AG10803 (cell line): ENCODE measurements at regions not wholly inside any gene's neighbourhood (a gene's known extent, or its start where the extent isn't known, plus 50 kb on each side); places are given as distances from the start of the nearest gene placed in this dataset.

Experiments used
- DNase-seq: peaks from one replicate; pipeline ENCODE4 v3.0.0; 2010; ENCODE audit warnings: low read depth
- H3K4me3 ChIP-seq: 2 replicates; pipeline ENCODE4 v1.5.1; 2011; ENCODE audit warnings: mild to moderate bottlenecking, low read length, control low read depth
- TF ChIP-seq, protein P1 (sequence below): conservative IDR thresholded peaks from 2 replicates; pipeline ENCODE4 v1.5.1; 2011; ENCODE audit warnings: mild to moderate bottlenecking, low read length, control low read depth, inconsistent platforms

DNA sequence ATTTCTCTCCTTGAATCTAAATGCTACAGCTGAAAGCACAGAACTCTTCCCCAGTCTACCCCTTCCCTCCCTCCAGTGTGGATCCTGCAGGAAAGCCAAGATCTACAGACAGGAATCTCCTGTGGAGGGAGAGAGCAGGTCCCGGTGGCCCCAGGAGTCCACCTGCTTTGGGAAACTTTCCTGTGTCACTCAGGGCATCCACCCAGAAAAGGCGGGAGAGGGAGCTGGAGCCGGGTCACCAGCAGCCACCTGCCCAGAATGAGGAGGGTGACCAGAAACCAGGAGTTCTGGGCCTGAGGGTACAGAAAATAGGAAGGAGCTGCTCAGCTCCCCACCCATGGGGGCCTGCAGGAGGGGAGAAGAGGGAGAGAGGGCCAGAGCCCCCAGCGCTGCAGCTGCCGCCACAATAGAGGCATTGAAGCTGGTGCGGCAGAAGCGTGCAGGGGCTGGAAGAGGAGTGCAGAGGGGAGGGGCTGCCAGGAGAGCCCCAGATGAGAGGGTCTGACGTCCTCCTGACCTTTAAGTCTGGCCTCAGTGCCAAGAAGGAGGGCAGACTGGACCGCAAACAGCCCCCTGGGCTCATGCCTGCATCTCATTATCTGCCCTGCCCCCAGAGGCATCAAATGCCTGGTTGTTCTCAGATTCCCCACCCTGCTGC lies 56.3 kb upstream of the TMEM72 start:
- TF ChIP-seq, protein P1, sequence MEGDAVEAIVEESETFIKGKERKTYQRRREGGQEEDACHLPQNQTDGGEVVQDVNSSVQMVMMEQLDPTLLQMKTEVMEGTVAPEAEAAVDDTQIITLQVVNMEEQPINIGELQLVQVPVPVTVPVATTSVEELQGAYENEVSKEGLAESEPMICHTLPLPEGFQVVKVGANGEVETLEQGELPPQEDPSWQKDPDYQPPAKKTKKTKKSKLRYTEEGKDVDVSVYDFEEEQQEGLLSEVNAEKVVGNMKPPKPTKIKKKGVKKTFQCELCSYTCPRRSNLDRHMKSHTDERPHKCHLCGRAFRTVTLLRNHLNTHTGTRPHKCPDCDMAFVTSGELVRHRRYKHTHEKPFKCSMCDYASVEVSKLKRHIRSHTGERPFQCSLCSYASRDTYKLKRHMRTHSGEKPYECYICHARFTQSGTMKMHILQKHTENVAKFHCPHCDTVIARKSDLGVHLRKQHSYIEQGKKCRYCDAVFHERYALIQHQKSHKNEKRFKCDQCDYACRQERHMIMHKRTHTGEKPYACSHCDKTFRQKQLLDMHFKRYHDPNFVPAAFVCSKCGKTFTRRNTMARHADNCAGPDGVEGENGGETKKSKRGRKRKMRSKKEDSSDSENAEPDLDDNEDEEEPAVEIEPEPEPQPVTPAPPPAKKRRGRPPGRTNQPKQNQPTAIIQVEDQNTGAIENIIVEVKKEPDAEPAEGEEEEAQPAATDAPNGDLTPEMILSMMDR, result no peak
- H3K4me3 ChIP-seq, result no peak overlapping the region
- no peak for DNase-seq

DNA sequence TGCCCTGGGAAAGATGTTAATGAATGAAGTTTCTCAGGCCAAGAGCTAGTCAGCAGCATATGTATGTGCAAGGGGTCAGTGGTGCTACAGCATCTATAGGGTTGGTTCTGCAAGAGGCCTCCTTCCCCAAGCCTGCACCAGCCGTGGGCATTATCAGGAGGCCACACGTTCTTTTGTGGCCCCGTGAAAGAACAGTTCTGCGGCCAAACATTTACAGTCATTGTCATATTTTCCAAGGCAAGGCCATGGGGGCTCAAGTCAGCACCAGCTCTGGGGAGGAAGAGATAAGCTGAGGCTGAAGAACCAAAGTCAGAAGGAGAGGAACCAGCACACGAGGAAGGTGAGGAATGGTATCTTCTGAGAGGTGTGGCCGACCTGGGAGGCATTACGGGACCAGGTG lies 54.4 kb upstream of the TMEM72 start:
- TF ChIP-seq, protein P1, result no peak
- no peak for DNase-seq
- no peak overlapping the region for H3K4me3 ChIP-seq

DNA sequence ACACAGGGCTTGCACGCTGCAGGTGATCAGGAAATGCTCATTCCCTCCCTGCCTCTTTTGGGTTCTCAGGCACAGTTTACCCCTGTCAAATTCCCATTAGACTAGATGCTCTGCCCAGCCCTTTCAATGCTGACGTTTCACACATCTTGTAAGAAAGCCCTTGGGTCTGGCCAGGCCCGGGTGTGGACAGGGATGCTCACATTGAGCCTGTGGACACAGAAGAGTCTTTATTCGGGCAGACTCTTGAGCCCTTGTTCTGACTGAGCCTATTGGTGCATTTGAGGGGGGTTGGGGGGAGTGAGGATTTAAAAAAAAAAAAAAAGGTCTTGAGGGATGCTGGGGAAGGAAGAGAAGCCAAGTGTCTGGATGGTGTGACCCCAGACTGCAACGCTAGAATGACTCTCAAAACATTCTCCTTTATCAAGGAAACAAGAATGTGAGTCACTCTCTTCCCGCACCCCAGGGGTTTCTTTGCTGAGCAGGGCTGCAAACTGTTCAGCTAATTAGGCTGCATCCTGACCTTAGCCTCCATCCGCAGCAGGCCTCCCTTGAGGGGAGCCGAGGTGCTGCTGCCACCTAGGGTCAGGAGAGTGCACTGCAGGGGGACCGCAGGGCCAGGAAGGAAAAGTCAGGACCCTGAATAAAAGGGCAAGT lies 53.6 kb upstream of the TMEM72 start:
- peak; percentile 74 for DNase-seq
- TF ChIP-seq, protein P1, result peak; percentile 100

DNA sequence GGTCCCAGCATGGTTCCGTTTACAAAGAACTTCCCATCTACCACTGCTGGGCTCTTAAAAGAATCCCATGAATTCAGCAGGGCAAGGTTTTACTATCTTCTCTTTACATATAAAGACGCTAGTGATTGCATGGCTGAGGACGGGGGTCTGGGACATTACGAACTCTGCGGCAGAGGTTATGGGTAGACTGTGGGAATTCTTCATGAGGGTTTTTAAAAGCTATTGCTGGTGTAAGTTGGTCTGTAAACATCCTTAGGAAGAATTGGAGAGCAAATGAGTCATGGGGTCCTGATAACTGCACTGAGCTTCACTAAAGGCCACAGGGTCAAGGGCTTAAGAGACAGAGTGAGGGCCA lies 53.1 kb upstream of the TMEM72 start:
- H3K4me3 ChIP-seq, result no peak overlapping the region
- DNase-seq, result no peak
- TF ChIP-seq, protein P1, result no peak

More for the DNA sequence above, 53.6 kb upstream of the TMEM72 start:
- H3K4me3 ChIP-seq, result no peak overlapping the region

DNA sequence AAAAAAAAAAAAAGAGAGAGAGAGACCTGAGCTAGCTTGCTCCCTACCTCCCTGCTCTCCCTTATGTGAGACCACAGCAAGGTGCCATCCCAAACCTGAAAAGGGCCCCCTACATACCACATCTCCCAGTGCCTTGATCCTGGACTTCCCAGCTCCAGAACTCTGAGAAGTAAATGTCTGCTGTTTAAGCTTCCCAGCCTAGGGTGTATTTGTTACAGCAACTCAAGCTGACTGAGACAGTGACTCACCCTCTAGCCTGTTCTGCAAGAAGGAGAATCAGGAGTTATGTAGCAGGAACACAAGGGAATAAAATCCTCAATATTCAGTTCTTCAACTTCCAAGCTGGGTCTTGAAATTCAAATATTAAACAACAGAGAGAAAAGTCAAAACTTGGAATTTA lies 52.1 kb upstream of the TMEM72 start:
- H3K4me3 ChIP-seq, result no peak overlapping the region
- TF ChIP-seq, protein P1, result no peak
- DNase-seq, result peak; percentile 15

DNA sequence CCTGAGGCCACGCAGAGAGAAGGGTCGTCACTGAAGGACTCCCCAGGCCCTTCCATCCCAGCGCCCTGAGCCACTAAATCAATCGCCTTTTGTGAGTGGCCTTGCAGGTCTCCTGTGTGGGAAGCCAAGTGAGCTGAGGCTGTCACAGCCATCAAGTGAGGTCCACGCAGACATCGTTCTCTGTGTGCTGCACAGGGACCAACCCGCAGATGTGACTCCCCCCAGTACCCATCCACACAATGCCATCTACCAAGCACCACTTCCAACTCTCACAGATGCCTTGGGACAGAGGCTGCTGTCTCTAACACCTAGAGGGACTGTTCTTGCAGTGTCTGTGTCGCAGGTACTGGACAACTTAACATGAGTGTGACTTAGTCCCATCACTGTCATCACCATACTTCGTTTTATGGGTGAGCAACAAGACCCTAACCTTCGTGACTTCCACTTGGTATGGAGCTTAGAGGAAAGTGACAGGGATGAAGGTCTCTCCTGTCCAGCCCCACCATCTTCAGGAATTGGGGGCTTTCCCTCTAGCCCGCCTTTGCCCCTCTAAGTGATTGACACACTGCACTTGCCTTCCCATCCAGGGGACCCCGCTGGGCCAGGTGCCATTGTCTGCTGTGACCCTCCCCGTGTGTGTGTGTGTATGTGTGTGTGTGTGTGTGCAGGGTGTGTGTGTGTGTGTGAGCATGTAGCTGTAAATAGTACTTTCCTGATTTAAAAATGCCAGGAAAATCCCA lies 51.4 kb upstream of the TMEM72 start:
- no peak overlapping the region for H3K4me3 ChIP-seq
- TF ChIP-seq, protein P1, result no peak
- DNase-seq, result no peak
